SK-N-SH treated with all-trans-retinoic acid at 6 μM for 48 hours (cell line): ENCODE measurements at regions not wholly inside any gene's neighbourhood (a gene's known extent, or its start where the extent isn't known, plus 50 kb on each side); places are given as distances from the start of the nearest gene placed in this dataset.
"Not testable (repeated sequence)": the region's sequence is repeated elsewhere in the genome, so short reads cannot be mapped to it uniquely, and the experiment has no call there.

Source experiments
- BACH2 ChIP-seq: fragments of 250-450 bp; sonication (Bioruptor Pico); IDR thresholded peaks from 2 replicates; pipeline ENCODE4 v1.9.0; 2021; ENCODE audit warnings: mild to moderate bottlenecking, borderline replicate concordance
- CREB5 ChIP-seq: fragments of 250-450 bp; sonication (Bioruptor Pico); IDR thresholded peaks from 2 replicates; pipeline ENCODE4 v1.5.1; 2020; ENCODE audit warnings: low read depth, mild to moderate bottlenecking, moderate library complexity
- PATZ1 ChIP-seq: fragments of 250-450 bp; sonication (Bioruptor Pico); IDR thresholded peaks from 2 replicates; pipeline ENCODE4 v1.8.0; 2020; ENCODE audit warnings: mild to moderate bottlenecking, moderate library complexity, borderline replicate concordance
- PPARA ChIP-seq: fragments of 250-450 bp; sonication (Bioruptor Pico); IDR thresholded peaks from 2 replicates; pipeline ENCODE4 v1.5.0; 2020; ENCODE audit warnings: mild to moderate bottlenecking, borderline replicate concordance
- TSHZ2 ChIP-seq: fragments of 250-450 bp; sonication (Bioruptor Pico); IDR thresholded peaks from 2 replicates; pipeline ENCODE4 v1.5.0; 2020; ENCODE audit warnings: mild to moderate bottlenecking, moderate library complexity
- ZFP30 ChIP-seq: fragments of 450-650 bp; formaldehyde crosslinking; IDR thresholded peaks from 2 replicates; pipeline ENCODE4 v1.5.0; 2022; ENCODE audit warnings: mild to moderate bottlenecking, moderate library complexity

GRCh38 chr13:24567593-24567992 lies 55.0 kb upstream of the PARP4 start:
- not testable (repeated sequence) for TF ChIP-seq PATZ1 (CRISPR knock-in tag); BACH2; PPARA (CRISPR knock-in tag); CREB5 (CRISPR knock-in tag); ZFP30; TSHZ2 (CRISPR knock-in tag)
